PC-9 (cell line): ENCODE measurements at regions not wholly inside any gene's neighbourhood (a gene's known extent, or its start where the extent isn't known, plus 50 kb on each side); places are given as distances from the start of the nearest gene placed in this dataset.
"Not testable (repeated sequence)": the region's sequence is repeated elsewhere in the genome, so short reads cannot be mapped to it uniquely, and the experiment has no call there.

ENCODE experiments used
- BruUV-seq: library from RNA; stranded (reverse); fragments of 400-500 nt; replicated peaks from 2 replicates; lab custom pipeline; 2021; lab: Mats Ljungman, UMichigan
- CTCF ChIA-PET: fragments of 300-600 bp; sonication (Branson Sonifier 250); formaldehyde crosslinking; loops from one replicate; lab custom pipeline; 2022; ENCODE audit warnings: antibody characterized with exemption; lab: Charles Lee
- POLR2A ChIA-PET: fragments of 300-600 bp; sonication (Branson Sonifier 250); formaldehyde crosslinking; loops from one replicate; lab custom pipeline; 2022; ENCODE audit warnings: antibody characterized with exemption; ENCODE audit not compliant: unreplicated experiment; lab: Charles Lee
- DNase-seq, 2 experiments: peaks; one replicate each; pipeline versions ENCODE4 v3.0.0 to v3.0.0-alpha.2; 2015 to 2022; ENCODE audit warnings: mixed read lengths in 1 of 2
- H2AFZ ChIP-seq: fragments of 200-600 bp; sonication (generic); 2 replicates; pipeline ENCODE4 v1.8.1; 2017; ENCODE audit warnings: antibody characterized with exemption
- H3F3A ChIP-seq: fragments of 200-600 bp; sonication (generic); 2 replicates; pipeline ENCODE4 v1.8.1; 2017; ENCODE audit warnings: antibody characterized with exemption, mild to moderate bottlenecking, low read depth; ENCODE audit not compliant: insufficient read depth
- H3K27ac ChIP-seq: fragments of 200-600 bp; sonication (generic); 2 replicates; pipeline ENCODE4 v1.6.1; 2016; ENCODE audit warnings: mixed run types
- H3K27me3 ChIP-seq: fragments of 200-600 bp; sonication (generic); 2 replicates; pipeline ENCODE4 v1.6.1; 2016; ENCODE audit warnings: low read depth, mixed run types; ENCODE audit not compliant: insufficient read depth
- H3K36me3 ChIP-seq: fragments of 200-600 bp; sonication (generic); 2 replicates; pipeline ENCODE4 v1.6.1; 2016; ENCODE audit warnings: low read depth, mixed run types
- H3K4me1 ChIP-seq: fragments of 200-600 bp; sonication (generic); replicated peaks from 2 replicates; pipeline ENCODE4 v1.6.1; 2016; ENCODE audit warnings: mixed run types; ENCODE audit not compliant: insufficient read depth
- H3K4me2 ChIP-seq: fragments of 200-600 bp; sonication (generic); 2 replicates; pipeline ENCODE4 v1.6.1; 2017; ENCODE audit warnings: mixed run types
- H3K4me3 ChIP-seq: fragments of 200-600 bp; sonication (generic); 2 replicates; pipeline ENCODE4 v1.6.1; 2016; ENCODE audit warnings: mixed run types
- H3K79me2 ChIP-seq: fragments of 200-600 bp; sonication (generic); 2 replicates; pipeline ENCODE4 v1.6.1; 2017; ENCODE audit warnings: low read depth, mixed run types
- H3K9me2 ChIP-seq: fragments of 200-600 bp; sonication (generic); 2 replicates; pipeline ENCODE4 v1.8.1; 2017; ENCODE audit warnings: mild to moderate bottlenecking; ENCODE audit not compliant: insufficient read depth
- H3K9me3 ChIP-seq: fragments of 200-600 bp; sonication (generic); 2 replicates; pipeline ENCODE4 v1.8.1; 2016; ENCODE audit warnings: low read depth; ENCODE audit not compliant: insufficient read depth
- H4K20me1 ChIP-seq: fragments of 200-600 bp; sonication (generic); 2 replicates; pipeline ENCODE4 v1.8.1; 2017; ENCODE audit not compliant: insufficient read depth
- EZH2 ChIP-seq: fragments of 200-600 bp; sonication (generic); IDR thresholded peaks from 2 replicates; pipeline ENCODE4 v1.8.0; 2017; ENCODE audit warnings: antibody characterized with exemption, low read depth
- intact Hi-C: fragments of 100-400 bp; cut with micrococcal nuclease; formaldehyde crosslinking; loops from one replicate; pipeline ENCODE4 v1.10.0; 2022; ENCODE audit not compliant: unreplicated experiment
- TF ChIP-seq, protein P1 (sequence below): fragments of 200-600 bp; sonication (generic); conservative IDR thresholded peaks from 2 replicates; pipeline ENCODE4 v1.6.1; 2017; ENCODE audit warnings: mixed run types, antibody characterized with exemption, mild to moderate bottlenecking, moderate library complexity

- Histone ChIP-seq H3K27me3 (peaks cover 7% of the 10 kb centered on the region; the same call in 1 of the 2 replicates), H3K4me2 (no peak overlapping the region), H3K9me2 (no peaks in the 10 kb centered on the region), H3K4me1 (no peaks in the 10 kb centered on the region), H3F3A (no peaks in the 10 kb centered on the region), H3K36me3 (no peaks in the 10 kb centered on the region), H3K4me3 (no peak overlapping the region), H2AFZ (no peak overlapping the region), H4K20me1 (no peaks in the 10 kb centered on the region), H3K27ac (no peak overlapping the region), H3K9me3 (no peaks in the 10 kb centered on the region), H3K79me2 (no peaks in the 10 kb centered on the region)
- CTCF ChIA-PET: interaction anchor here (0.6 kb wide), 1 partner anchor 247 kb away, joined by 3 read pairs; no protein-coding TSS in a partner anchor
- intact Hi-C loops: no loop called here
- TF ChIP-seq EZH2: no peak
- TF ChIP-seq, protein P1, sequence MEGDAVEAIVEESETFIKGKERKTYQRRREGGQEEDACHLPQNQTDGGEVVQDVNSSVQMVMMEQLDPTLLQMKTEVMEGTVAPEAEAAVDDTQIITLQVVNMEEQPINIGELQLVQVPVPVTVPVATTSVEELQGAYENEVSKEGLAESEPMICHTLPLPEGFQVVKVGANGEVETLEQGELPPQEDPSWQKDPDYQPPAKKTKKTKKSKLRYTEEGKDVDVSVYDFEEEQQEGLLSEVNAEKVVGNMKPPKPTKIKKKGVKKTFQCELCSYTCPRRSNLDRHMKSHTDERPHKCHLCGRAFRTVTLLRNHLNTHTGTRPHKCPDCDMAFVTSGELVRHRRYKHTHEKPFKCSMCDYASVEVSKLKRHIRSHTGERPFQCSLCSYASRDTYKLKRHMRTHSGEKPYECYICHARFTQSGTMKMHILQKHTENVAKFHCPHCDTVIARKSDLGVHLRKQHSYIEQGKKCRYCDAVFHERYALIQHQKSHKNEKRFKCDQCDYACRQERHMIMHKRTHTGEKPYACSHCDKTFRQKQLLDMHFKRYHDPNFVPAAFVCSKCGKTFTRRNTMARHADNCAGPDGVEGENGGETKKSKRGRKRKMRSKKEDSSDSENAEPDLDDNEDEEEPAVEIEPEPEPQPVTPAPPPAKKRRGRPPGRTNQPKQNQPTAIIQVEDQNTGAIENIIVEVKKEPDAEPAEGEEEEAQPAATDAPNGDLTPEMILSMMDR: no peak
- BruUV-seq: no TSS peak
- no peak for DNase-seq
- POLR2A ChIA-PET: no interaction called here
Observed at GRCh38 chr7:65285906-65286864, 87.5 kb upstream of the ZNF92 start.

- H3K27me3 ChIP-seq, H3K4me3 ChIP-seq, H3K36me3 ChIP-seq, H4K20me1 ChIP-seq, intact Hi-C loops, H3K4me2 ChIP-seq, POLR2A ChIA-PET, DNase-seq, H3K27ac ChIP-seq, H3K9me3 ChIP-seq, CTCF ChIA-PET, H2AFZ ChIP-seq, H3K9me2 ChIP-seq, H3K4me1 ChIP-seq, BruUV-seq, H3F3A ChIP-seq, H3K79me2 ChIP-seq: not testable (repeated sequence)
Observed at GRCh38 chr7:65285241-65285640, 88.4 kb upstream of the ZNF92 start.

DNA sequence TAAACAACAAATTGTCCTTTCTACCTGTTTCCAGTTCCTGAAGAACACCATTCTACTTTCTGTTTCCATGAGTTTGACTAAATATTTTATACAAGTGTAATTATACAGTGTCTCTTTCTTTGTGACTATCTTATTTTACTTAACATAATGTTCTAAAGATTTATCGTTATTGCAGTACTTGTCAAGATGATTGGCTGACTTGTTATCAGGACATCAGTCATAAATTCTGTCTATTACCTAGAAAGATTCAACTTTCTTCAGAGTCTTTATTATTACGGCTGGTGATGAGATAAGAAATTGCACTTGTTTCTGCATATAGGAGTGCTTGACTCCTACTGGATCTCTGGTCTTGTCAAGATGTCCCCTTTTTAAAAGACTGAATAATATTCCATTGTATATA is 93.9 kb upstream of the ZNF92 start:
- no peaks in the 10 kb centered on the region for H3K4me1 ChIP-seq
- no peak for TF ChIP-seq EZH2
- TF ChIP-seq, protein P1: no peak
- no peak overlapping the region for H3K27ac ChIP-seq
- H3K9me3 ChIP-seq: 0 out of 2 replicates have a peak, but pooled peaks cover 1% of the 10 kb centered on the region
- no peaks in the 10 kb centered on the region for H3K36me3 ChIP-seq
- no TSS peak for BruUV-seq
- H3K79me2 ChIP-seq: no peaks in the 10 kb centered on the region
- intact Hi-C loops: no loop called here
- no peak overlapping the region for H2AFZ ChIP-seq
- H3K4me2 ChIP-seq: no peak overlapping the region
- DNase-seq: no peak
- no peaks in the 10 kb centered on the region for H4K20me1 ChIP-seq
- peaks cover 17% of the 10 kb centered on the region; the same call in 1 of the 2 replicates for H3K27me3 ChIP-seq
- POLR2A ChIA-PET: no interaction called here
- CTCF ChIA-PET: no interaction called here
- H3K9me2 ChIP-seq: no peaks in the 10 kb centered on the region
- H3K4me3 ChIP-seq: no peak overlapping the region
- H3F3A ChIP-seq: no peaks in the 10 kb centered on the region
